Lower leg skin (tissue), 3 donors: ENCODE measurements at regions not wholly inside any gene's neighbourhood (a gene's known extent, or its start where the extent isn't known, plus 50 kb on each side); places are given as distances from the start of the nearest gene placed in this dataset.

Experiments
- CTCF ChIP-seq, 3 donors: fragments of 450-650 bp; IDR thresholded peaks; one replicate each; pipeline ENCODE4 v1.5.1; 2016; ENCODE audit warnings: antibody characterized with exemption in 3 of 3, mild to moderate bottlenecking in 3 of 3, moderate library complexity in 2 of 3
- POLR2A ChIP-seq, 2 donors: fragments of 450-650 bp; IDR thresholded peaks; one replicate each; pipeline ENCODE4 v1.6.1; 2016 to 2017; ENCODE audit warnings: antibody characterized with exemption in 2 of 2, mild to moderate bottlenecking in 1 of 2, moderate library complexity in 1 of 2

- TF ChIP-seq CTCF (IDR thresholded peaks at IDR 0.05) (no peak), POLR2A (IDR thresholded peaks at IDR 0.05) (no peak)
Observed at GRCh38 chr2:37871456-37872191, 53.5 kb upstream of the RMDN2 start.
